ENCODE measurements at regions not wholly inside any gene's neighbourhood (a gene's known extent, or its start where the extent isn't known, plus 50 kb on each side); places are given as distances from the start of the nearest gene placed in this dataset.

DNA sequence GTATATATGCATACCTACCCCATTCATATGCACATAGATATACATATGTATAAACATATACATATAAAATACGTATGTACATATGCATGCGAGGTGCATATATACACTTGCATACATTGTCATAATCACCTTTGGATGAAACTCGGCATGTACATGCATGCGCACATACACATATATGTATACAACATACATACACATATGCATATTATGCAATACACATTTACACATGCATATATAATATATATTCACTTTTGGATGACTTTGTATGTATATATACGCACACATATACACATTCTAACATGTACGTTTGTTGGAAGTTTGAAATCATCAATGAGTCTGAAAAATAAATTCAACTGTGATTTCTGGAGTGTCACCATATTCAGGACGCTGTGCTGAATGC is 401.6 kb upstream of the TBX3 start:
- TF ChIP-seq, protein P1, sequence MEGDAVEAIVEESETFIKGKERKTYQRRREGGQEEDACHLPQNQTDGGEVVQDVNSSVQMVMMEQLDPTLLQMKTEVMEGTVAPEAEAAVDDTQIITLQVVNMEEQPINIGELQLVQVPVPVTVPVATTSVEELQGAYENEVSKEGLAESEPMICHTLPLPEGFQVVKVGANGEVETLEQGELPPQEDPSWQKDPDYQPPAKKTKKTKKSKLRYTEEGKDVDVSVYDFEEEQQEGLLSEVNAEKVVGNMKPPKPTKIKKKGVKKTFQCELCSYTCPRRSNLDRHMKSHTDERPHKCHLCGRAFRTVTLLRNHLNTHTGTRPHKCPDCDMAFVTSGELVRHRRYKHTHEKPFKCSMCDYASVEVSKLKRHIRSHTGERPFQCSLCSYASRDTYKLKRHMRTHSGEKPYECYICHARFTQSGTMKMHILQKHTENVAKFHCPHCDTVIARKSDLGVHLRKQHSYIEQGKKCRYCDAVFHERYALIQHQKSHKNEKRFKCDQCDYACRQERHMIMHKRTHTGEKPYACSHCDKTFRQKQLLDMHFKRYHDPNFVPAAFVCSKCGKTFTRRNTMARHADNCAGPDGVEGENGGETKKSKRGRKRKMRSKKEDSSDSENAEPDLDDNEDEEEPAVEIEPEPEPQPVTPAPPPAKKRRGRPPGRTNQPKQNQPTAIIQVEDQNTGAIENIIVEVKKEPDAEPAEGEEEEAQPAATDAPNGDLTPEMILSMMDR (IDR thresholded peaks at IDR 0.05; ENCODE audit: unreplicated experiment in 3 of 3) = no peak
- peaks cover 7% of the 10 kb centered on the region for H3K4me1 Mint-ChIP-seq
- H3K36me3 Mint-ChIP-seq (ENCODE audit: low read depth) = no peaks in the 10 kb centered on the region
- no peak overlapping the region for H3K27ac Mint-ChIP-seq
- H3K4me3 Mint-ChIP-seq = no peak overlapping the region
- no peaks in the 10 kb centered on the region for H3K27me3 Mint-ChIP-seq (ENCODE audit: low read depth)
- no peaks in the 10 kb centered on the region for H3K9me3 Mint-ChIP-seq

GRCh38 chr12:115079760-115080159 is 395.8 kb upstream of the TBX3 start:
- peaks cover 4% of the 10 kb centered on the region for H3K27me3 Mint-ChIP-seq (ENCODE audit: low read depth)
- no peaks in the 10 kb centered on the region for H3K36me3 Mint-ChIP-seq (ENCODE audit: low read depth)
- no peaks in the 10 kb centered on the region for H3K9me3 Mint-ChIP-seq
- TF ChIP-seq, protein P1 (IDR thresholded peaks at IDR 0.05; ENCODE audit: unreplicated experiment in 3 of 3) = no peak
- H3K27ac Mint-ChIP-seq = no peak overlapping the region
- no peak overlapping the region for H3K4me3 Mint-ChIP-seq
- peaks cover 7% of the 10 kb centered on the region for H3K4me1 Mint-ChIP-seq

GRCh38 chr12:115078990-115079389 is 395.0 kb upstream of the TBX3 start:
- no peak overlapping the region for H3K27ac Mint-ChIP-seq
- no peaks in the 10 kb centered on the region for H3K36me3 Mint-ChIP-seq (ENCODE audit: low read depth)
- peaks cover 4% of the 10 kb centered on the region for H3K4me1 Mint-ChIP-seq
- peaks cover 4% of the 10 kb centered on the region for H3K27me3 Mint-ChIP-seq (ENCODE audit: low read depth)
- H3K4me3 Mint-ChIP-seq = no peak overlapping the region
- H3K9me3 Mint-ChIP-seq = no peaks in the 10 kb centered on the region
- TF ChIP-seq, protein P1 (IDR thresholded peaks at IDR 0.05; ENCODE audit: unreplicated experiment in 3 of 3) = no peak

DNA sequence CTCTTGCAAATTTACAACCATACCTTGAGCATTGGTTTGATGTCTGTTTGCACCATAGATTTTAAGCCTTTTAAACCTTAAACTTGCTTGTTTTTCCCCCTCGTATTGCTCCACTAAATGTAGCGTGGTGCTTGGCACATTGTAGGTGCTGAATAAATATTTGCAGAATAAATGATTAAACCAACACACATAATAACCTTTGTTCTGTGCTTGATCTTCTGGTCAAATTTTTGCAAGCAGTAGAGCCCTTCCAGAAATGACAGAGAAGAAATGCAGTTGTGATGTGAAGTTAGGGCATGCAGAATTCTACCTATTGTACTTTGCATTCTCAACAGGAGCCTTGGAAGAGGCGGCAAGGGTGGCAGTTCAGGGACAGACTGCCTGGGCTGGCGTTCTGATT is 394.4 kb upstream of the TBX3 start:
- Mint-ChIP-seq H3K4me3 (no peak overlapping the region), H3K27ac (no peak overlapping the region), H3K27me3 (ENCODE audit: low read depth) (peaks cover 4% of the 10 kb centered on the region), H3K9me3 (no peaks in the 10 kb centered on the region), H3K4me1 (peaks cover 4% of the 10 kb centered on the region), H3K36me3 (ENCODE audit: low read depth) (no peaks in the 10 kb centered on the region)
- TF ChIP-seq, protein P1 (IDR thresholded peaks at IDR 0.05; ENCODE audit: unreplicated experiment in 3 of 3) = no peak

- TF ChIP-seq, protein P1 (IDR thresholded peaks at IDR 0.05; ENCODE audit: unreplicated experiment in 3 of 3) = no peak
- H3K36me3 Mint-ChIP-seq (ENCODE audit: low read depth) = no peaks in the 10 kb centered on the region
- H3K4me3 Mint-ChIP-seq = no peak overlapping the region
- peaks cover 4% of the 10 kb centered on the region for H3K27me3 Mint-ChIP-seq (ENCODE audit: low read depth)
- peaks cover 4% of the 10 kb centered on the region for H3K4me1 Mint-ChIP-seq
- no peak overlapping the region for H3K27ac Mint-ChIP-seq
- H3K9me3 Mint-ChIP-seq = no peaks in the 10 kb centered on the region
These were observed 391.7 kb upstream of the TBX3 start for GRCh38 chr12:115075552-115076170.

- TF ChIP-seq, protein P1 (IDR thresholded peaks at IDR 0.05; ENCODE audit: unreplicated experiment in 3 of 3) = no peak
- Mint-ChIP-seq H3K27me3 (ENCODE audit: low read depth) (peaks cover 4% of the 10 kb centered on the region), H3K4me3 (no peak overlapping the region), H3K27ac (no peak overlapping the region), H3K36me3 (ENCODE audit: low read depth) (peaks cover 3% of the 10 kb centered on the region), H3K9me3 (no peaks in the 10 kb centered on the region), H3K4me1 (peaks cover 4% of the 10 kb centered on the region)
These were observed 390.6 kb upstream of the TBX3 start for GRCh38 chr12:115074617-115075016.
